OCI-LY3 (cell line): ENCODE measurements at regions not wholly inside any gene's neighbourhood (a gene's known extent, or its start where the extent isn't known, plus 50 kb on each side); places are given as distances from the start of the nearest gene placed in this dataset.

Experiments used
- CTCF ChIP-seq: fragments of 200-600, 300-600 bp; sonication (generic); IDR thresholded peaks from 2 replicates; pipeline ENCODE4 v1.5.1; 2014; ENCODE audit warnings: antibody characterized with exemption, low read length, low read depth
- EZH2phosphoT487 ChIP-seq: fragments of 200-600 bp; shearing (Covaris generic); IDR thresholded peaks from 2 replicates; pipeline ENCODE4 v1.6.1; 2018; ENCODE audit warnings: antibody characterized with exemption, mixed run types, low read depth

GRCh38 chrX:42027367-42028000 lies 104.1 kb upstream of the CASK start:
- TF ChIP-seq EZH2phosphoT487: no peak
- TF ChIP-seq CTCF: no peak
